ENCODE measurements at regions not wholly inside any gene's neighbourhood (a gene's known extent, or its start where the extent isn't known, plus 50 kb on each side); places are given as distances from the start of the nearest gene placed in this dataset.

- H3K4me3 ChIP-seq (ENCODE audit: low read length), result no peak overlapping the region
- no peak for DNase-seq (ENCODE audit: low read depth)
- TF ChIP-seq, protein P1, sequence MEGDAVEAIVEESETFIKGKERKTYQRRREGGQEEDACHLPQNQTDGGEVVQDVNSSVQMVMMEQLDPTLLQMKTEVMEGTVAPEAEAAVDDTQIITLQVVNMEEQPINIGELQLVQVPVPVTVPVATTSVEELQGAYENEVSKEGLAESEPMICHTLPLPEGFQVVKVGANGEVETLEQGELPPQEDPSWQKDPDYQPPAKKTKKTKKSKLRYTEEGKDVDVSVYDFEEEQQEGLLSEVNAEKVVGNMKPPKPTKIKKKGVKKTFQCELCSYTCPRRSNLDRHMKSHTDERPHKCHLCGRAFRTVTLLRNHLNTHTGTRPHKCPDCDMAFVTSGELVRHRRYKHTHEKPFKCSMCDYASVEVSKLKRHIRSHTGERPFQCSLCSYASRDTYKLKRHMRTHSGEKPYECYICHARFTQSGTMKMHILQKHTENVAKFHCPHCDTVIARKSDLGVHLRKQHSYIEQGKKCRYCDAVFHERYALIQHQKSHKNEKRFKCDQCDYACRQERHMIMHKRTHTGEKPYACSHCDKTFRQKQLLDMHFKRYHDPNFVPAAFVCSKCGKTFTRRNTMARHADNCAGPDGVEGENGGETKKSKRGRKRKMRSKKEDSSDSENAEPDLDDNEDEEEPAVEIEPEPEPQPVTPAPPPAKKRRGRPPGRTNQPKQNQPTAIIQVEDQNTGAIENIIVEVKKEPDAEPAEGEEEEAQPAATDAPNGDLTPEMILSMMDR (IDR thresholded peaks at IDR 0.05; ENCODE audit: insufficient read depth, low read depth, low read length, missing control alignments), result no peak
Observed at GRCh38 chr3:74375653-74376052, 238.8 kb downstream of the CNTN3 start.

- TF ChIP-seq, protein P1 (IDR thresholded peaks at IDR 0.05; ENCODE audit: insufficient read depth, low read depth, low read length, missing control alignments), result no peak
- DNase-seq (ENCODE audit: low read depth), result no peak
- no peak overlapping the region for H3K4me3 ChIP-seq (ENCODE audit: low read length)
Observed at GRCh38 chr3:74372743-74373142, 241.7 kb downstream of the CNTN3 start.

- TF ChIP-seq, protein P1 (IDR thresholded peaks at IDR 0.05; ENCODE audit: insufficient read depth, low read depth, low read length, missing control alignments), result no peak
- no peak for DNase-seq (ENCODE audit: low read depth)
- H3K4me3 ChIP-seq (ENCODE audit: low read length), result no peak overlapping the region
Observed at GRCh38 chr3:74370342-74370741, 244.1 kb downstream of the CNTN3 start.

GRCh38 chr3:74366331-74366730 is 248.1 kb downstream of the CNTN3 start:
- DNase-seq (ENCODE audit: low read depth), result no peak
- H3K4me3 ChIP-seq (ENCODE audit: low read length), result no peak overlapping the region
- TF ChIP-seq, protein P1 (IDR thresholded peaks at IDR 0.05; ENCODE audit: insufficient read depth, low read depth, low read length, missing control alignments), result no peak

DNA sequence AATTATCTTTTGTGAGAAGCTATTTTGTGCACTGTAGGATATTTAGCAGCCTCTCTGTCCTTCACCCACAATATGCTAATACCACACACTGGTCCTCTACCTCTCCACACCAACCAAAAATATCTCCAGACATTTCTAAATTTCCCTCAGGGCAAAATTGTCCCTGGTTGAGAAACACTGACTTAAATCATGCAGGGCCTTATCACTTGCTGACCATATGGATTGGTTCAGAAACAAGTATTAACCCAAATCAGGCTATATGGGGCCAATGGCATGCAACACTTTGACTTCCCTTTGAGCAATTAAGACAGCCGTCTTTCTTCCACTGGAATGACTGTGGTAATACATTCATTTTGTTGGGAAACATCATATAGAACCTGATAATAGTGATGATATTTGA is 251.1 kb downstream of the CNTN3 start:
- no peak for DNase-seq (ENCODE audit: low read depth)
- no peak overlapping the region for H3K4me3 ChIP-seq (ENCODE audit: low read length)
- TF ChIP-seq, protein P1 (IDR thresholded peaks at IDR 0.05; ENCODE audit: insufficient read depth, low read depth, low read length, missing control alignments), result no peak

GRCh38 chr3:74360406-74360805 is 254.1 kb downstream of the CNTN3 start:
- TF ChIP-seq, protein P1 (IDR thresholded peaks at IDR 0.05; ENCODE audit: insufficient read depth, low read depth, low read length, missing control alignments), result no peak
- H3K4me3 ChIP-seq (ENCODE audit: low read length), result no peak overlapping the region
- no peak for DNase-seq (ENCODE audit: low read depth)

GRCh38 chr3:74357881-74358280 is 256.6 kb downstream of the CNTN3 start:
- DNase-seq (ENCODE audit: low read depth), result no peak
- no peak overlapping the region for H3K4me3 ChIP-seq (ENCODE audit: low read length)
- TF ChIP-seq, protein P1 (IDR thresholded peaks at IDR 0.05; ENCODE audit: insufficient read depth, low read depth, low read length, missing control alignments), result no peak
